ENCODE measurements at regions not wholly inside any gene's neighbourhood (a gene's known extent, or its start where the extent isn't known, plus 50 kb on each side); places are given as distances from the start of the nearest gene placed in this dataset.

DNA sequence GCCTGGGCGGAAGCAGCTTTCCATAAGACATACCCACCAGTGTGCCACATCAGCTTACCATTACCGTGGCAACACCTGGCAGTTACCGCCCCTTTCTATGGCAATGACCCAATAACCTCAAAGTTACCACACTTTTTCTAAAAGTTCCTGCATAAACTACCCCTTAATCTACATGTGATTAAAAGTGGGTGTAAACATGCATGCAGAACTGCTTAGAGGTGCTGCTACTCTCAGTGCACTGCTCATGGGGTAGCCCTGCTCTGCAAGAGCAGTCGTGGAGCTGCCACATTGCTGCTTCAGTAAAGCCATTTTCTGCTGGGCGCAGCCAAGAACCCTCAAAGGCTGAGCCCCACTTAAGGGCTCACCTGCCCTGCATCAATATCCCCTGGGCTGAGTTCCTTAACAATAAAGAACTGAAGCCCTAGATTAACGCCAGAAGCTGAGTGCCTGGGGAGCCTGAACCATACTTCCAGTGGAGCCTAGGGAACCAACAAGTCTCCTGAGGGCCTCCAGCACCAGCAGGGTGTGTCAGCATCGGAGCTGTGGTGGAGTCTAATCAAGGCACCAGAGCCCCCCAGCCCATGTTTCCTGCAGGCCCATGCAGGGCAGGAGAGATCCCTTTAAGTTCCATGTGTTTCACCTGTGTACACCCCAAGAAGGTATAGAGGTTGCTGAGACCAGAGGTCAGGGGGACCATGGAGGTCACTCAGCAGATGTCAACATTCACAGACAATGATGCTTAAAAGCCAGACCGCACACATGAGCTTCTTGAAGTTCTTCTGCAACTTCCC, 1198.1 kb downstream of the UQCRFS1 start:
- TF ChIP-seq, protein P1, sequence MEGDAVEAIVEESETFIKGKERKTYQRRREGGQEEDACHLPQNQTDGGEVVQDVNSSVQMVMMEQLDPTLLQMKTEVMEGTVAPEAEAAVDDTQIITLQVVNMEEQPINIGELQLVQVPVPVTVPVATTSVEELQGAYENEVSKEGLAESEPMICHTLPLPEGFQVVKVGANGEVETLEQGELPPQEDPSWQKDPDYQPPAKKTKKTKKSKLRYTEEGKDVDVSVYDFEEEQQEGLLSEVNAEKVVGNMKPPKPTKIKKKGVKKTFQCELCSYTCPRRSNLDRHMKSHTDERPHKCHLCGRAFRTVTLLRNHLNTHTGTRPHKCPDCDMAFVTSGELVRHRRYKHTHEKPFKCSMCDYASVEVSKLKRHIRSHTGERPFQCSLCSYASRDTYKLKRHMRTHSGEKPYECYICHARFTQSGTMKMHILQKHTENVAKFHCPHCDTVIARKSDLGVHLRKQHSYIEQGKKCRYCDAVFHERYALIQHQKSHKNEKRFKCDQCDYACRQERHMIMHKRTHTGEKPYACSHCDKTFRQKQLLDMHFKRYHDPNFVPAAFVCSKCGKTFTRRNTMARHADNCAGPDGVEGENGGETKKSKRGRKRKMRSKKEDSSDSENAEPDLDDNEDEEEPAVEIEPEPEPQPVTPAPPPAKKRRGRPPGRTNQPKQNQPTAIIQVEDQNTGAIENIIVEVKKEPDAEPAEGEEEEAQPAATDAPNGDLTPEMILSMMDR (conservative IDR thresholded peaks at IDR 0.05), result no peak
- Mint-ChIP-seq H3K9me3 (peaks cover 0 to 3% of the 10 kb centered on the region in 2 experiments; a peak in 3 of 5 replicates), H3K4me3 (no peak overlapping the region), H3K27me3 (ENCODE audit: low read depth) (no peaks in the 10 kb centered on the region), H3K27ac (no peak overlapping the region), H3K4me1 (peaks cover 4 to 7% of the 10 kb centered on the region in 2 experiments), H3K36me3 (ENCODE audit: insufficient read depth in 1 of 3, low read depth in 3 of 3) (no peaks in the 10 kb centered on the region; a peak in 1 of 7 replicates)
- Histone ChIP-seq H2BK12ac (ENCODE audit: insufficient read length, low read depth, low read length) (no peak overlapping the region), H3T11ph (ENCODE audit: low read length) (no peak overlapping the region), H3K4me1 (ENCODE audit: insufficient read depth, low read length) (no peaks in the 10 kb centered on the region), H2BK20ac (ENCODE audit: low read depth, low read length, poor library complexity, severe bottlenecking) (no peak overlapping the region), H2BK120ac (ENCODE audit: low read depth, low read length, poor library complexity, severe bottlenecking) (no peak overlapping the region), H4K5ac (ENCODE audit: insufficient read length, low read depth, low read length) (no peak overlapping the region), H3K23ac (ENCODE audit: insufficient read length, low read depth, low read length) (no peak overlapping the region), H3K9me3 (ENCODE audit: control insufficient read depth, low read depth, low read length) (no peaks in the 10 kb centered on the region), H4K91ac (ENCODE audit: insufficient read length, low read depth, low read length) (no peak overlapping the region), H3K4me2 (ENCODE audit: insufficient read depth, insufficient read length, low read length) (no peak overlapping the region), H3K4ac (ENCODE audit: low read depth, low read length) (no peak overlapping the region), H3K23me2 (ENCODE audit: insufficient read length, low read depth, low read length, poor library complexity, severe bottlenecking) (no peaks in the 10 kb centered on the region), H3K79me2 (ENCODE audit: insufficient read depth, low read length) (no peaks in the 10 kb centered on the region), H2BK15ac (ENCODE audit: low read depth, low read length) (no peak overlapping the region), H4K8ac (replicated peaks; ENCODE audit: insufficient read length, low read depth, low read length) (no peak overlapping the region), H3K9ac (ENCODE audit: extremely low read depth, insufficient read length, low read length) (no peak overlapping the region), H2AFZ (ENCODE audit: low read length) (no peak overlapping the region), H3K27ac (ENCODE audit: insufficient read length, low read depth, low read length) (no peak overlapping the region), H3K14ac (ENCODE audit: insufficient read depth, low read length) (no peak overlapping the region), H3K27me3 (ENCODE audit: insufficient read depth, low read length) (peaks cover 2% of the 10 kb centered on the region; the same call in 1 of the 2 replicates), H3K56ac (ENCODE audit: insufficient read length, low read depth, low read length) (no peak overlapping the region), H4K20me1 (ENCODE audit: control insufficient read depth, insufficient read depth, insufficient read length) (no peaks in the 10 kb centered on the region), H3K18ac (ENCODE audit: insufficient read length, low read depth, low read length) (no peak overlapping the region), H3K79me1 (ENCODE audit: insufficient read depth, low read depth, low read length, poor library complexity, severe bottlenecking) (no peaks in the 10 kb centered on the region), H2BK5ac (ENCODE audit: insufficient read length, low read length) (no peak overlapping the region), H2AK5ac (ENCODE audit: insufficient read length, low read length) (no peak overlapping the region)
- DNase-seq, result no peak
- no CpG with 5 or more reads among the region's 8 CpGs for WGBS (ENCODE audit: extremely low coverage, insufficient read length, low lambda C conversion rate)
